Suprapubic skin (tissue), 4 donors: ENCODE measurements at regions not wholly inside any gene's neighbourhood (a gene's known extent, or its start where the extent isn't known, plus 50 kb on each side); places are given as distances from the start of the nearest gene placed in this dataset.

Source experiments
- EP300 ChIP-seq: sonication (generic); formaldehyde crosslinking; IDR thresholded peaks from one replicate; pipeline ENCODE4 v1.6.1; 2017; ENCODE audit warnings: antibody characterized with exemption
- POLR2A ChIP-seq, 2 donors: fragments of 450-650 bp; IDR thresholded peaks; one replicate each; pipeline ENCODE4 v1.6.1; 2017; ENCODE audit warnings: antibody characterized with exemption in 2 of 2, mild to moderate bottlenecking in 2 of 2, moderate library complexity in 2 of 2
- POLR2AphosphoS5 ChIP-seq, 3 donors: sonication (generic); formaldehyde crosslinking; IDR thresholded peaks; one replicate each; pipeline ENCODE4 v1.6.1; 2017; ENCODE audit warnings: antibody characterized with exemption in 3 of 3
- TF ChIP-seq, protein P1 (sequence below), 2 donors: fragments of 200-600 bp in 1 of 2; fragments of 450-650 bp in 1 of 2; sonication (generic) in 1 of 2; IDR thresholded peaks; one replicate each; pipeline ENCODE4 v1.5.1; 2016 to 2019; ENCODE audit warnings: antibody characterized with exemption in 2 of 2, mild to moderate bottlenecking in 1 of 2, moderate library complexity in 1 of 2

DNA sequence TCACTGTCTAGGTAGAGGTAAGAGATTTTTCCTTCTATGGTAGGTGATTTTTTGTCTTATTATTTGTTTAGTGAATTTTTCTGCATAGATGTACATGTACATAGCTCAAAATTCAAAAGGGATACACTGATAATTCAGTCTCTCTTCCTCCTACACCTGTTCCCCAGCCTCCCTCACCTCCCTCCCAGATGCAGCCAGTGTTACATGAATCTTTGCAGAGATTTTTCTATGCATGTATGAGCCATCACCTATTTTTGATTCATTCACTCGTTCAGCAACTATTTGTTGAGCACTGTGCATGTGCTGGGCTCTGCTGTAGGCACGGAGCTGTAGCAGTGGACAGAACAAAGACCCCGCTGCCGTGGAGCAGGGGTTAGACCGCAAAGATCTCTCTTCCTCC is 218.9 kb downstream of the AACS start:
- TF ChIP-seq POLR2A (IDR thresholded peaks at IDR 0.05) (no peak), EP300 (no peak), POLR2AphosphoS5 (IDR thresholded peaks at IDR 0.05) (no peak)
- TF ChIP-seq, protein P1, sequence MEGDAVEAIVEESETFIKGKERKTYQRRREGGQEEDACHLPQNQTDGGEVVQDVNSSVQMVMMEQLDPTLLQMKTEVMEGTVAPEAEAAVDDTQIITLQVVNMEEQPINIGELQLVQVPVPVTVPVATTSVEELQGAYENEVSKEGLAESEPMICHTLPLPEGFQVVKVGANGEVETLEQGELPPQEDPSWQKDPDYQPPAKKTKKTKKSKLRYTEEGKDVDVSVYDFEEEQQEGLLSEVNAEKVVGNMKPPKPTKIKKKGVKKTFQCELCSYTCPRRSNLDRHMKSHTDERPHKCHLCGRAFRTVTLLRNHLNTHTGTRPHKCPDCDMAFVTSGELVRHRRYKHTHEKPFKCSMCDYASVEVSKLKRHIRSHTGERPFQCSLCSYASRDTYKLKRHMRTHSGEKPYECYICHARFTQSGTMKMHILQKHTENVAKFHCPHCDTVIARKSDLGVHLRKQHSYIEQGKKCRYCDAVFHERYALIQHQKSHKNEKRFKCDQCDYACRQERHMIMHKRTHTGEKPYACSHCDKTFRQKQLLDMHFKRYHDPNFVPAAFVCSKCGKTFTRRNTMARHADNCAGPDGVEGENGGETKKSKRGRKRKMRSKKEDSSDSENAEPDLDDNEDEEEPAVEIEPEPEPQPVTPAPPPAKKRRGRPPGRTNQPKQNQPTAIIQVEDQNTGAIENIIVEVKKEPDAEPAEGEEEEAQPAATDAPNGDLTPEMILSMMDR (IDR thresholded peaks at IDR 0.05), result no peak
